Ovary (tissue), 3 donors: ENCODE measurements at regions not wholly inside any gene's neighbourhood (a gene's known extent, or its start where the extent isn't known, plus 50 kb on each side); places are given as distances from the start of the nearest gene placed in this dataset.

Experiments
- CTCF ChIP-seq, 3 donors: fragments of 450-650 bp in 2 of 3; fragments of 200-600 bp in 1 of 3; IDR thresholded peaks; one replicate each; pipeline versions ENCODE4 v1.5.1 to v1.8.0; 2016 to 2022; ENCODE audit warnings: antibody characterized with exemption in 3 of 3, mild to moderate bottlenecking in 1 of 3
- EP300 ChIP-seq: sonication (generic); formaldehyde crosslinking; IDR thresholded peaks from one replicate; pipeline ENCODE4 v1.6.1; 2017; ENCODE audit warnings: antibody characterized with exemption
- donor health status: DM: no; HTN: no; CAD: no.

GRCh38 chr1:22196641-22197040, 53.7 kb upstream of the WNT4 start:
- TF ChIP-seq EP300 (no peak), CTCF (IDR thresholded peaks at IDR 0.05) (no peak)
